Neural progenitor cell (in vitro differentiated cells): ENCODE measurements at regions not wholly inside any gene's neighbourhood (a gene's known extent, or its start where the extent isn't known, plus 50 kb on each side); places are given as distances from the start of the nearest gene placed in this dataset.

Source experiments
- EZH2 ChIP-seq: fragments of 200-600 bp; sonication (generic); IDR thresholded peaks from 2 replicates; pipeline ENCODE4 v1.6.1; 2017; ENCODE audit warnings: antibody characterized with exemption, mild to moderate bottlenecking, moderate library complexity
- TF ChIP-seq, protein P1 (sequence below): fragments of 200-600 bp; sonication (generic); IDR thresholded peaks from 2 replicates; pipeline ENCODE4 v1.5.1; 2017; ENCODE audit warnings: antibody characterized with exemption, mild to moderate bottlenecking

- TF ChIP-seq, protein P1, sequence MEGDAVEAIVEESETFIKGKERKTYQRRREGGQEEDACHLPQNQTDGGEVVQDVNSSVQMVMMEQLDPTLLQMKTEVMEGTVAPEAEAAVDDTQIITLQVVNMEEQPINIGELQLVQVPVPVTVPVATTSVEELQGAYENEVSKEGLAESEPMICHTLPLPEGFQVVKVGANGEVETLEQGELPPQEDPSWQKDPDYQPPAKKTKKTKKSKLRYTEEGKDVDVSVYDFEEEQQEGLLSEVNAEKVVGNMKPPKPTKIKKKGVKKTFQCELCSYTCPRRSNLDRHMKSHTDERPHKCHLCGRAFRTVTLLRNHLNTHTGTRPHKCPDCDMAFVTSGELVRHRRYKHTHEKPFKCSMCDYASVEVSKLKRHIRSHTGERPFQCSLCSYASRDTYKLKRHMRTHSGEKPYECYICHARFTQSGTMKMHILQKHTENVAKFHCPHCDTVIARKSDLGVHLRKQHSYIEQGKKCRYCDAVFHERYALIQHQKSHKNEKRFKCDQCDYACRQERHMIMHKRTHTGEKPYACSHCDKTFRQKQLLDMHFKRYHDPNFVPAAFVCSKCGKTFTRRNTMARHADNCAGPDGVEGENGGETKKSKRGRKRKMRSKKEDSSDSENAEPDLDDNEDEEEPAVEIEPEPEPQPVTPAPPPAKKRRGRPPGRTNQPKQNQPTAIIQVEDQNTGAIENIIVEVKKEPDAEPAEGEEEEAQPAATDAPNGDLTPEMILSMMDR: no peak
- no peak for TF ChIP-seq EZH2
These were observed 100.5 kb upstream of the MGAT5 start for GRCh38 chr2:134153294-134153880.
